LNCaP clone FGC (cell line): ENCODE measurements at regions not wholly inside any gene's neighbourhood (a gene's known extent, or its start where the extent isn't known, plus 50 kb on each side); places are given as distances from the start of the nearest gene placed in this dataset.

Experiments used
- DNase-seq: peaks from one replicate; pipeline ENCODE4 v3.0.0-alpha.2; 2011; ENCODE audit warnings: low read depth
- H3K4me3 ChIP-seq: 2 replicates; pipeline ENCODE4 v1.5.1; 2011; ENCODE audit warnings: mild to moderate bottlenecking, low read depth, low read length, control low read depth
- TF ChIP-seq, protein P1 (sequence below): IDR thresholded peaks from 2 replicates; pipeline ENCODE4 v1.5.1; 2012; ENCODE audit warnings: mild to moderate bottlenecking; ENCODE audit not compliant: control insufficient read depth, insufficient read depth; ENCODE audit errors: extremely low read depth

DNA sequence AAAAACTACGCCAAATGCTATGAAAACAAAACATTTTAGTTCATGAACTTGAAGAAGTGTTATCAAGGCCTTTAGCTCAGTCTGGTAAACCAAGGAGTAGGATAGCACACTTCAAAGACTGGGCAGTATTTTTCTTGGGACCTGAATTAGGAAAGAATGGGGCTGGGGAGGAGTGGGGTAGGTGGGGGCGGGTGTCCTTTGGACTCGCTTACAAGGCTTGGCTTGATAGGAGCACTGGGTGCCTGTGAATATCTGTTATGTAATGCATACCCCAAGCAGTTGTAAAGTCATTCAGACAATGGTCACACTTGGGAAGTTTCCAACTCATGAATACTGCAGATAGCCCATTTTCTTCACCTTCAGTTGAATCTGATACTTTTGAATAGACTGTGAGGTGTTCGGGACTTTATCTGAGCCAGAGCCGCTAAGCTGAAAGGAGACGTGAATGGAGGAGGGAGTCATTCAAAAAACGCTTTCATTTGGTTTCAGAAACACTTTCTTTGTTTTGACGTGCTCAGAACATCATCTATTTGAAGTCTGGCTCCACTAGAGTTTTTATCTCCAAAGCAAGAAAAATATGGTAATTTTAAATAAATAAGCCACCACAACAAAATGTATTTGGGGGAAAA lies 70.1 kb upstream of the FAM204A start:
- no peak overlapping the region for H3K4me3 ChIP-seq
- DNase-seq = no peak
- TF ChIP-seq, protein P1, sequence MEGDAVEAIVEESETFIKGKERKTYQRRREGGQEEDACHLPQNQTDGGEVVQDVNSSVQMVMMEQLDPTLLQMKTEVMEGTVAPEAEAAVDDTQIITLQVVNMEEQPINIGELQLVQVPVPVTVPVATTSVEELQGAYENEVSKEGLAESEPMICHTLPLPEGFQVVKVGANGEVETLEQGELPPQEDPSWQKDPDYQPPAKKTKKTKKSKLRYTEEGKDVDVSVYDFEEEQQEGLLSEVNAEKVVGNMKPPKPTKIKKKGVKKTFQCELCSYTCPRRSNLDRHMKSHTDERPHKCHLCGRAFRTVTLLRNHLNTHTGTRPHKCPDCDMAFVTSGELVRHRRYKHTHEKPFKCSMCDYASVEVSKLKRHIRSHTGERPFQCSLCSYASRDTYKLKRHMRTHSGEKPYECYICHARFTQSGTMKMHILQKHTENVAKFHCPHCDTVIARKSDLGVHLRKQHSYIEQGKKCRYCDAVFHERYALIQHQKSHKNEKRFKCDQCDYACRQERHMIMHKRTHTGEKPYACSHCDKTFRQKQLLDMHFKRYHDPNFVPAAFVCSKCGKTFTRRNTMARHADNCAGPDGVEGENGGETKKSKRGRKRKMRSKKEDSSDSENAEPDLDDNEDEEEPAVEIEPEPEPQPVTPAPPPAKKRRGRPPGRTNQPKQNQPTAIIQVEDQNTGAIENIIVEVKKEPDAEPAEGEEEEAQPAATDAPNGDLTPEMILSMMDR = no peak

- DNase-seq = no peak
- TF ChIP-seq, protein P1 = no peak
Observed at GRCh38 chr10:118409295-118409694, 67.2 kb upstream of the FAM204A start.

GRCh38 chr10:118408181-118408580 lies 66.1 kb upstream of the FAM204A start:
- no peak overlapping the region for H3K4me3 ChIP-seq
- DNase-seq = no peak
- TF ChIP-seq, protein P1 = no peak

More at GRCh38 chr10:118409295-118409694, 67.2 kb upstream of the FAM204A start:
- no peak overlapping the region for H3K4me3 ChIP-seq

DNA sequence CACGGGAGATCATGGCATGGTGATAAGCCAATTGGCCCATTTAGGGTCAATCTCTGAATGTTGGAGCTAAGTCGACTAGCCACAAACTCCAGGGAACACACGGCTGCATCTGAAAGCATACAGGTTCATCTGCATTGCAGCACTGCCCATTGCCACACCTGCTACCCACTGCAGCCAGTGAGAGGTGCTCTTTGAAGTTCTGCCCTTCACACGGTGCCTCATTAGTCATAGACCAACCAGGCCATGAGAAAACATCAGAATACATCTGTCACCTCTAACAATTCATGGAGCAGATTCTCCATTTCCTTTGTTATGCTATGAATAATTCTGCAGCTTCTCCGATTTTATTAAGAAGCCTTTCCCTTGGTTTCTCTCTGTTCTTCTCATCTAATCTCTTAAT lies 65.7 kb upstream of the FAM204A start:
- DNase-seq = no peak
- TF ChIP-seq, protein P1 = 0 out of 2 replicates have a peak, but pooled peaks have one; percentile 0
- no peak overlapping the region for H3K4me3 ChIP-seq

DNA sequence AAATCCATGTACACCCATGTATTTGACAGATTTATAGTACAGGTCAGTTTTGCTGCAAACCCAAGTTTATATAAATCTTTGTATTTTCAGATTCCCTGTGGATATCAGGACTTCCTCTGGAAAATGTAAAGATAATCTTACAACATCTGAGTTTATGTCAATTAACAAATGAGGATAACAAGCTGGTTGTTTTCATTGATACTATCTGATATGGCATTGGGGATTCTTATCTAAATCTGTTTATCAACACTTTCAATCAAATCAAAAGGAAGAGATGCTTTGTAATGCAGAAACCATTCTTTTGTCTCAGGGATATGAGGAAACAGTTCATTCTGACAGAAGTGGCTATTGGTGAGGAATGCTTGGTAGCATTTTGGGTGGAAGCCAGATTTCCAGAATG lies 64.9 kb upstream of the FAM204A start:
- no peak for DNase-seq
- TF ChIP-seq, protein P1 = no peak
- no peak overlapping the region for H3K4me3 ChIP-seq

GRCh38 chr10:118405928-118406327 lies 63.8 kb upstream of the FAM204A start:
- no peak overlapping the region for H3K4me3 ChIP-seq
- no peak for DNase-seq
- TF ChIP-seq, protein P1 = no peak

- no peak overlapping the region for H3K4me3 ChIP-seq
- TF ChIP-seq, protein P1 = no peak
- no peak for DNase-seq
Observed at GRCh38 chr10:118403967-118404366, 61.8 kb upstream of the FAM204A start.
